Tibial nerve (tissue), 3 donors: ENCODE measurements at regions not wholly inside any gene's neighbourhood (a gene's known extent, or its start where the extent isn't known, plus 50 kb on each side); places are given as distances from the start of the nearest gene placed in this dataset.

Source experiments
- POLR2A ChIP-seq, 2 donors: fragments of 450-650 bp; IDR thresholded peaks; one replicate each; pipeline ENCODE4 v1.6.1; 2017; ENCODE audit warnings: antibody characterized with exemption in 2 of 2, mild to moderate bottlenecking in 2 of 2, moderate library complexity in 2 of 2
- TF ChIP-seq, protein P1 (sequence below), 5 experiments: fragments of 200-600 bp in 3 of 5; fragments of 450-650 bp in 2 of 5; sonication (generic) in 3 of 5; IDR thresholded peaks; one replicate each; pipeline ENCODE4 v1.5.1; 2016 to 2019; ENCODE audit warnings: antibody characterized with exemption in 5 of 5, mild to moderate bottlenecking in 3 of 5, moderate library complexity in 2 of 5

DNA sequence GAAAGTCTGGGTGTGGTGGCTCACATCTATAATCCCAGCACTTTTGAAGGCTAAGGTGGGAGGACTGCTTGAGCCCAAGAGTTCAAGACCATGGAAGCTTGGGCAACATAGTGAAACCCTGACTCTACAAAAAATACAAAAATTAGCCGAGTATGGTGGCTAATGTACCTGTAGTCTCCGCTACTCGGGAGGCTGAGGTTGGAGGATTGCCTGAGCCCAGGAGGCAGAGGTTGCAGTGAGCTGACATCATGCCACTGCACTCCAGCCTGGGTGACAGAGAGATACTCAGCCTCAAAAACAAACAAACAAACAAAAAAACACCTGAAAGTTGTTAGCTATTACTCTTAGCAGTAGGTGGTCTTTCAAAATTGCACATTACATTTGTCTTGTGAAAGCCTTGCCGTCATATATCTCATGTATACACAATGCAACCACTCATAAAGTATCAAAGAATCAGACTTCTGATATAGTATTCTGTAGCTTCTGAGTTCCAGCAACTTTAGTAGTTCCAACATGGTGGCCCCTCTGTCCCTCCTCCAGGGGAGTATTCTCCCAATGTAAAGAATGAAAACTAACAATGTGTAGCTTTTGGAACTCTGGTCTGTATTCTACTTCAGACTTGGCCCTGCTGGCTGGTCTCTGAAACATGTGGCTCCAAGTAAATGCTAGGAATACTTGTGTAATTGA is 101.5 kb downstream of the ZNF92 start:
- TF ChIP-seq, protein P1, sequence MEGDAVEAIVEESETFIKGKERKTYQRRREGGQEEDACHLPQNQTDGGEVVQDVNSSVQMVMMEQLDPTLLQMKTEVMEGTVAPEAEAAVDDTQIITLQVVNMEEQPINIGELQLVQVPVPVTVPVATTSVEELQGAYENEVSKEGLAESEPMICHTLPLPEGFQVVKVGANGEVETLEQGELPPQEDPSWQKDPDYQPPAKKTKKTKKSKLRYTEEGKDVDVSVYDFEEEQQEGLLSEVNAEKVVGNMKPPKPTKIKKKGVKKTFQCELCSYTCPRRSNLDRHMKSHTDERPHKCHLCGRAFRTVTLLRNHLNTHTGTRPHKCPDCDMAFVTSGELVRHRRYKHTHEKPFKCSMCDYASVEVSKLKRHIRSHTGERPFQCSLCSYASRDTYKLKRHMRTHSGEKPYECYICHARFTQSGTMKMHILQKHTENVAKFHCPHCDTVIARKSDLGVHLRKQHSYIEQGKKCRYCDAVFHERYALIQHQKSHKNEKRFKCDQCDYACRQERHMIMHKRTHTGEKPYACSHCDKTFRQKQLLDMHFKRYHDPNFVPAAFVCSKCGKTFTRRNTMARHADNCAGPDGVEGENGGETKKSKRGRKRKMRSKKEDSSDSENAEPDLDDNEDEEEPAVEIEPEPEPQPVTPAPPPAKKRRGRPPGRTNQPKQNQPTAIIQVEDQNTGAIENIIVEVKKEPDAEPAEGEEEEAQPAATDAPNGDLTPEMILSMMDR (IDR thresholded peaks at IDR 0.05) = no peak
- TF ChIP-seq POLR2A (IDR thresholded peaks at IDR 0.05) = no peak
